SK-N-SH (cell line): ENCODE measurements at regions not wholly inside any gene's neighbourhood (a gene's known extent, or its start where the extent isn't known, plus 50 kb on each side); places are given as distances from the start of the nearest gene placed in this dataset.

ENCODE experiments used
- CTCF ChIA-PET: fragments of 300-600, 350-600 bp; formaldehyde crosslinking; extraction: SDS; loops from one replicate; lab custom pipeline; 2021; lab: Yijun Ruan, JAX
- POLR2A ChIA-PET: fragments of 350-600 bp; sonication (Branson Sonifier 250); formaldehyde crosslinking; extraction: SDS; loops from one replicate; lab custom pipeline; 2020; ENCODE audit warnings: antibody characterized with exemption, inconsistent platforms; lab: Yijun Ruan, JAX
- DNase-seq: peaks from one replicate; pipeline ENCODE4 v3.0.0; 2012
- H2AFZ ChIP-seq: fragments of 200-600 bp; sonication (generic); 2 replicates; pipeline ENCODE4 v1.8.1; 2016; ENCODE audit warnings: antibody characterized with exemption, mild to moderate bottlenecking, low read depth
- H3F3A ChIP-seq: fragments of 200-600 bp; sonication (generic); replicated peaks from 2 replicates; pipeline ENCODE3; 2016; ENCODE audit warnings: antibody characterized with exemption, mild to moderate bottlenecking; ENCODE audit not compliant: insufficient read depth
- H3K27ac ChIP-seq, 2 experiments: fragments of 200-500 bp in 1 of 2; fragments of 200-600 bp in 1 of 2; sonication (Bioruptor generic) in 1 of 2; sonication (generic), shearing (Covaris generic) in 1 of 2; 2 replicates each; pipeline versions ENCODE4 v1.5.1 to v1.6.1; 2014 to 2016; ENCODE audit warnings: low read depth in 2 of 2, inconsistent platforms in 1 of 2, low read length in 1 of 2, mild to moderate bottlenecking in 1 of 2, mixed read lengths in 1 of 2
- H3K27me3 ChIP-seq: fragments of 200-600 bp; sonication (generic), shearing (Covaris generic); 2 replicates; pipeline ENCODE4 v1.6.1; 2016; ENCODE audit warnings: mixed run types; ENCODE audit not compliant: insufficient read depth
- H3K36me3 ChIP-seq, 2 experiments: fragments of 200-500 bp in 1 of 2; fragments of 200-600 bp in 1 of 2; sonication (Bioruptor generic) in 1 of 2; sonication (generic) in 1 of 2; replicated peaks in 1 of 2; 2 replicates each; pipeline versions ENCODE3 to v1.5.1; 2014 to 2016; ENCODE audit warnings: low read length in 1 of 2, mild to moderate bottlenecking in 1 of 2; ENCODE audit not compliant: insufficient read depth in 2 of 2, control insufficient read depth in 1 of 2
- H3K4me1 ChIP-seq, 2 experiments: fragments of 200-500 bp in 1 of 2; fragments of 200-600 bp in 1 of 2; sonication (Bioruptor generic) in 1 of 2; sonication (generic), shearing (Covaris generic) in 1 of 2; 2 replicates each; pipeline versions ENCODE4 v1.5.1 to v1.6.1; 2014 to 2016; ENCODE audit warnings: low read depth in 1 of 2, low read length in 1 of 2, mixed run types in 1 of 2; ENCODE audit not compliant: insufficient read depth in 2 of 2, control insufficient read depth in 1 of 2
- H3K4me2 ChIP-seq: fragments of 200-600 bp; sonication (generic), shearing (Covaris generic); 2 replicates; pipeline ENCODE4 v1.6.1; 2017; ENCODE audit warnings: mixed run types
- H3K4me3 ChIP-seq, 2 experiments: fragments of 200-500 bp in 1 of 2; fragments of 200-600 bp in 1 of 2; sonication (Bioruptor generic) in 1 of 2; sonication (generic), shearing (Covaris generic) in 1 of 2; 2 replicates each; pipeline versions ENCODE4 v1.5.1 to v1.8.1; 2014 to 2016; ENCODE audit warnings: low read depth in 2 of 2, inconsistent platforms in 1 of 2, low read length in 1 of 2, mild to moderate bottlenecking in 1 of 2, mixed read lengths in 1 of 2, moderate library complexity in 1 of 2
- H3K79me2 ChIP-seq: fragments of 200-600 bp; sonication (generic); 2 replicates; pipeline ENCODE4 v1.8.1; 2017; ENCODE audit warnings: mild to moderate bottlenecking; ENCODE audit not compliant: insufficient read depth
- H3K9ac ChIP-seq: fragments of 200-600 bp; sonication (generic); 2 replicates; pipeline ENCODE4 v1.6.1; 2017; ENCODE audit warnings: mixed run types
- H3K9me2 ChIP-seq: fragments of 200-600 bp; sonication (generic); 2 replicates; pipeline ENCODE4 v1.6.1; 2017; ENCODE audit warnings: mixed run types
- H3K9me3 ChIP-seq: fragments of 200-600 bp; sonication (generic); 2 replicates; pipeline ENCODE4 v1.6.1; 2017; ENCODE audit warnings: mixed run types, mild to moderate bottlenecking, moderate library complexity
- H4K20me1 ChIP-seq: fragments of 200-600 bp; sonication (generic); 2 replicates; pipeline ENCODE4 v1.6.1; 2017; ENCODE audit warnings: mild to moderate bottlenecking, mixed run types; ENCODE audit not compliant: insufficient read depth
- EZH2phosphoT487 ChIP-seq: fragments of 200-600 bp; sonication (generic); IDR thresholded peaks from 2 replicates; pipeline ENCODE4 v1.6.1; 2017; ENCODE audit warnings: low read depth, mixed run types, mild to moderate bottlenecking, antibody characterized with exemption, moderate library complexity, borderline replicate concordance
- FOSL2 ChIP-seq: IDR thresholded peaks from 2 replicates; pipeline ENCODE4 v1.4.0; 2012; ENCODE audit warnings: low read depth, mild to moderate bottlenecking, moderate library complexity, borderline replicate concordance
- REST ChIP-seq: IDR thresholded peaks from 2 replicates; pipeline ENCODE4 v1.6.1; 2012; ENCODE audit warnings: mild to moderate bottlenecking, low read depth, low read length, moderate library complexity
- SMC3 ChIP-seq: IDR thresholded peaks from 2 replicates; pipeline ENCODE4 v1.6.1; 2012; ENCODE audit warnings: low read depth, low read length, improper control_type of control experiment
- TAF1 ChIP-seq: IDR thresholded peaks from 2 replicates; pipeline ENCODE4 v1.6.1; 2012; ENCODE audit warnings: low read depth, mild to moderate bottlenecking, low read length, moderate library complexity, borderline replicate concordance
- USF2 ChIP-seq: fragments of 150-350 bp; IDR thresholded peaks from 2 replicates; pipeline ENCODE4 v1.6.1; 2017; ENCODE audit warnings: antibody characterized with exemption, low read length, low read depth, borderline replicate concordance
- WGBS: methylation state at CpG from one replicate; pipeline ENCODE4 v1.1.6; 2017; ENCODE audit warnings: low lambda C conversion rate; 5-methylcytosine and 5-hydroxymethylcytosine counted together

- H3K4me2 ChIP-seq, result no peak overlapping the region
- no peaks in the 10 kb centered on the region for H3K79me2 ChIP-seq
- no peaks in the 10 kb centered on the region for H3K27me3 ChIP-seq
- no peak overlapping the region for H3K4me3 ChIP-seq
- H3K27ac ChIP-seq, result no peak overlapping the region
- H4K20me1 ChIP-seq, result no peaks in the 10 kb centered on the region
- H3K4me1 ChIP-seq, result no peaks in the 10 kb centered on the region
- ChIA-PET POLR2A (no interaction called here), CTCF (no interaction called here)
- 0 out of 2 replicates have a peak, but pooled peaks cover 3% of the 10 kb centered on the region for H3K9me2 ChIP-seq
- 12% methylated on average over 2 of the region's 2 CpGs for WGBS
- H2AFZ ChIP-seq, result no peak overlapping the region
- no peaks in the 10 kb centered on the region for H3F3A ChIP-seq
- no peak for DNase-seq
- H3K9ac ChIP-seq, result no peak overlapping the region
- H3K9me3 ChIP-seq, result no peaks in the 10 kb centered on the region
- TF ChIP-seq REST, result no peak
- TF ChIP-seq TAF1, result no peak
- TF ChIP-seq USF2, result no peak
- no peak for TF ChIP-seq EZH2phosphoT487
- H3K36me3 ChIP-seq, result no peaks in the 10 kb centered on the region
Observed at GRCh38 chr4:59700651-59701050, 1499.5 kb upstream of the ADGRL3 start.

GRCh38 chr4:59704616-59705015 lies 1495.5 kb upstream of the ADGRL3 start:
- Histone ChIP-seq H3K27me3 (no peaks in the 10 kb centered on the region), H3K4me2 (no peak overlapping the region), H3K36me3 (no peaks in the 10 kb centered on the region), H2AFZ (peak overlapping the region; percentile 55; the same call in 1 of the 2 replicates), H3K9me3 (no peaks in the 10 kb centered on the region), H3K4me3 (no peak overlapping the region), H3K27ac (no peak overlapping the region), H3K9ac (no peak overlapping the region), H3F3A (no peaks in the 10 kb centered on the region), H3K4me1 (no peaks in the 10 kb centered on the region), H3K9me2 (0 out of 2 replicates have a peak, but pooled peaks cover 3% of the 10 kb centered on the region), H4K20me1 (no peaks in the 10 kb centered on the region), H3K79me2 (no peaks in the 10 kb centered on the region)
- TF ChIP-seq SMC3 (no peak), FOSL2 (no peak)
- POLR2A ChIA-PET, result no interaction called here
- DNase-seq, result no peak
- WGBS, result 48% methylated on average over 5 of the region's 5 CpGs
- CTCF ChIA-PET, result no interaction called here
